ENCODE measurements at regions not wholly inside any gene's neighbourhood (a gene's known extent, or its start where the extent isn't known, plus 50 kb on each side); places are given as distances from the start of the nearest gene placed in this dataset.

- Histone ChIP-seq H3K4me3 (ENCODE audit: low read length) (no peak overlapping the region), H3K4me2 (ENCODE audit: low read depth, low read length, poor library complexity, severe bottlenecking) (no peak overlapping the region), H3K9me3 (ENCODE audit: low read length) (no peaks in the 10 kb centered on the region), H3K27me3 (ENCODE audit: low read length) (no peaks in the 10 kb centered on the region), H3K79me2 (ENCODE audit: low read length) (no peaks in the 10 kb centered on the region), H3K36me3 (ENCODE audit: insufficient read depth, low read length) (no peaks in the 10 kb centered on the region), H2AFZ (ENCODE audit: low read length) (no peak overlapping the region), H3K9ac (ENCODE audit: low read length) (no peak overlapping the region), H3K27ac (ENCODE audit: low read length) (no peak overlapping the region), H4K20me1 (ENCODE audit: insufficient read depth, low read depth, low read length) (no peaks in the 10 kb centered on the region), H3K9me2 (replicated peaks; ENCODE audit: insufficient read depth, low read length) (no peaks in the 10 kb centered on the region), H3K4me1 (ENCODE audit: low read length) (no peaks in the 10 kb centered on the region)
- DNase-seq: no peak
Measured at GRCh38 chr2:122866095-122866494, 1110.6 kb downstream of the TSN start.

- Histone ChIP-seq H4K20me1 (ENCODE audit: insufficient read depth, low read depth, low read length) (no peaks in the 10 kb centered on the region), H3K27ac (ENCODE audit: low read length) (no peak overlapping the region), H3K4me1 (ENCODE audit: low read length) (no peaks in the 10 kb centered on the region), H3K9me3 (ENCODE audit: low read length) (no peaks in the 10 kb centered on the region), H3K36me3 (ENCODE audit: insufficient read depth, low read length) (no peaks in the 10 kb centered on the region), H3K4me3 (ENCODE audit: low read length) (no peak overlapping the region), H2AFZ (ENCODE audit: low read length) (no peak overlapping the region), H3K9me2 (replicated peaks; ENCODE audit: insufficient read depth, low read length) (no peaks in the 10 kb centered on the region), H3K27me3 (ENCODE audit: low read length) (no peaks in the 10 kb centered on the region), H3K9ac (ENCODE audit: low read length) (no peak overlapping the region), H3K79me2 (ENCODE audit: low read length) (no peaks in the 10 kb centered on the region), H3K4me2 (ENCODE audit: low read depth, low read length, poor library complexity, severe bottlenecking) (no peak overlapping the region)
- no peak for DNase-seq
Measured at GRCh38 chr2:122867941-122868340, 1112.5 kb downstream of the TSN start.

- no peak overlapping the region for H3K4me3 ChIP-seq (ENCODE audit: low read length)
- no peak overlapping the region for H3K4me2 ChIP-seq (ENCODE audit: low read depth, low read length, poor library complexity, severe bottlenecking)
- H4K20me1 ChIP-seq (ENCODE audit: insufficient read depth, low read depth, low read length): no peaks in the 10 kb centered on the region
- no peak overlapping the region for H2AFZ ChIP-seq (ENCODE audit: low read length)
- no peak overlapping the region for H3K9ac ChIP-seq (ENCODE audit: low read length)
- H3K9me3 ChIP-seq (ENCODE audit: low read length): no peaks in the 10 kb centered on the region
- DNase-seq: no peak
- H3K9me2 ChIP-seq (replicated peaks; ENCODE audit: insufficient read depth, low read length): no peaks in the 10 kb centered on the region
- H3K36me3 ChIP-seq (ENCODE audit: insufficient read depth, low read length): no peaks in the 10 kb centered on the region
- H3K27me3 ChIP-seq (ENCODE audit: low read length): no peaks in the 10 kb centered on the region
- no peaks in the 10 kb centered on the region for H3K4me1 ChIP-seq (ENCODE audit: low read length)
- no peaks in the 10 kb centered on the region for H3K79me2 ChIP-seq (ENCODE audit: low read length)
- no peak overlapping the region for H3K27ac ChIP-seq (ENCODE audit: low read length)
Measured at GRCh38 chr2:122868646-122869275, 1113.3 kb downstream of the TSN start.

GRCh38 chr2:122873951-122874350 lies 1118.5 kb downstream of the TSN start:
- no peak overlapping the region for H2AFZ ChIP-seq (ENCODE audit: low read length)

GRCh38 chr2:122875091-122875865 lies 1119.8 kb downstream of the TSN start:
- H3K79me2 ChIP-seq (ENCODE audit: low read length): no peaks in the 10 kb centered on the region
- H2AFZ ChIP-seq (ENCODE audit: low read length): no peak overlapping the region

More at GRCh38 chr2:122873951-122874350, 1118.5 kb downstream of the TSN start:
- no peak overlapping the region for H3K27ac ChIP-seq (ENCODE audit: low read length)
- no peaks in the 10 kb centered on the region for H3K36me3 ChIP-seq (ENCODE audit: insufficient read depth, low read length)
- no peak overlapping the region for H3K4me3 ChIP-seq (ENCODE audit: low read length)
- no peaks in the 10 kb centered on the region for H4K20me1 ChIP-seq (ENCODE audit: insufficient read depth, low read depth, low read length)
- H3K4me2 ChIP-seq (ENCODE audit: low read depth, low read length, poor library complexity, severe bottlenecking): no peak overlapping the region
- DNase-seq: no peak
- no peaks in the 10 kb centered on the region for H3K4me1 ChIP-seq (ENCODE audit: low read length)
- no peaks in the 10 kb centered on the region for H3K27me3 ChIP-seq (ENCODE audit: low read length)
- no peaks in the 10 kb centered on the region for H3K9me2 ChIP-seq (replicated peaks; ENCODE audit: insufficient read depth, low read length)
- no peak overlapping the region for H3K9ac ChIP-seq (ENCODE audit: low read length)
- no peaks in the 10 kb centered on the region for H3K9me3 ChIP-seq (ENCODE audit: low read length)
- no peaks in the 10 kb centered on the region for H3K79me2 ChIP-seq (ENCODE audit: low read length)

GRCh38 chr2:122883849-122884248 lies 1128.4 kb downstream of the TSN start:
- Histone ChIP-seq H3K4me3 (ENCODE audit: low read length) (no peak overlapping the region), H3K4me1 (ENCODE audit: low read length) (no peaks in the 10 kb centered on the region), H3K79me2 (ENCODE audit: low read length) (no peaks in the 10 kb centered on the region), H2AFZ (ENCODE audit: low read length) (no peak overlapping the region), H3K4me2 (ENCODE audit: low read depth, low read length, poor library complexity, severe bottlenecking) (no peak overlapping the region), H3K9me2 (replicated peaks; ENCODE audit: insufficient read depth, low read length) (no peaks in the 10 kb centered on the region), H3K36me3 (ENCODE audit: insufficient read depth, low read length) (no peaks in the 10 kb centered on the region), H4K20me1 (ENCODE audit: insufficient read depth, low read depth, low read length) (no peaks in the 10 kb centered on the region), H3K9me3 (ENCODE audit: low read length) (no peaks in the 10 kb centered on the region), H3K9ac (ENCODE audit: low read length) (no peak overlapping the region), H3K27ac (ENCODE audit: low read length) (no peak overlapping the region), H3K27me3 (ENCODE audit: low read length) (no peaks in the 10 kb centered on the region)
- no peak for DNase-seq

More at GRCh38 chr2:122875091-122875865, 1119.8 kb downstream of the TSN start:
- Histone ChIP-seq H3K9me2 (replicated peaks; ENCODE audit: insufficient read depth, low read length) (no peaks in the 10 kb centered on the region), H3K27me3 (ENCODE audit: low read length) (no peaks in the 10 kb centered on the region), H3K27ac (ENCODE audit: low read length) (no peak overlapping the region), H4K20me1 (ENCODE audit: insufficient read depth, low read depth, low read length) (no peaks in the 10 kb centered on the region), H3K4me3 (ENCODE audit: low read length) (no peak overlapping the region), H3K9me3 (ENCODE audit: low read length) (no peaks in the 10 kb centered on the region), H3K4me2 (ENCODE audit: low read depth, low read length, poor library complexity, severe bottlenecking) (no peak overlapping the region), H3K4me1 (ENCODE audit: low read length) (no peaks in the 10 kb centered on the region), H3K9ac (ENCODE audit: low read length) (no peak overlapping the region), H3K36me3 (ENCODE audit: insufficient read depth, low read length) (no peaks in the 10 kb centered on the region)
- no peak for DNase-seq

- no peak overlapping the region for H3K9ac ChIP-seq (ENCODE audit: low read length)
- no peak overlapping the region for H3K4me3 ChIP-seq (ENCODE audit: low read length)
- H3K27ac ChIP-seq (ENCODE audit: low read length): no peak overlapping the region
- no peaks in the 10 kb centered on the region for H3K9me3 ChIP-seq (ENCODE audit: low read length)
- H3K4me1 ChIP-seq (ENCODE audit: low read length): no peaks in the 10 kb centered on the region
- no peak overlapping the region for H2AFZ ChIP-seq (ENCODE audit: low read length)
- no peaks in the 10 kb centered on the region for H4K20me1 ChIP-seq (ENCODE audit: insufficient read depth, low read depth, low read length)
- no peaks in the 10 kb centered on the region for H3K79me2 ChIP-seq (ENCODE audit: low read length)
- H3K27me3 ChIP-seq (ENCODE audit: low read length): 0 out of 2 replicates have a peak, but pooled peaks cover 1% of the 10 kb centered on the region
- H3K36me3 ChIP-seq (ENCODE audit: insufficient read depth, low read length): no peaks in the 10 kb centered on the region
- no peaks in the 10 kb centered on the region for H3K9me2 ChIP-seq (replicated peaks; ENCODE audit: insufficient read depth, low read length)
- no peak for DNase-seq
- H3K4me2 ChIP-seq (ENCODE audit: low read depth, low read length, poor library complexity, severe bottlenecking): no peak overlapping the region
Measured at GRCh38 chr2:122884889-122885288, 1129.4 kb downstream of the TSN start.

GRCh38 chr2:122885436-122885835 lies 1130.0 kb downstream of the TSN start:
- H3K27ac ChIP-seq (ENCODE audit: low read length): no peak overlapping the region
- DNase-seq: no peak
- H3K4me3 ChIP-seq (ENCODE audit: low read length): no peak overlapping the region
- no peaks in the 10 kb centered on the region for H4K20me1 ChIP-seq (ENCODE audit: insufficient read depth, low read depth, low read length)
- no peaks in the 10 kb centered on the region for H3K9me3 ChIP-seq (ENCODE audit: low read length)
- no peaks in the 10 kb centered on the region for H3K79me2 ChIP-seq (ENCODE audit: low read length)
- H3K36me3 ChIP-seq (ENCODE audit: insufficient read depth, low read length): no peaks in the 10 kb centered on the region
- no peak overlapping the region for H3K4me2 ChIP-seq (ENCODE audit: low read depth, low read length, poor library complexity, severe bottlenecking)
- H3K9ac ChIP-seq (ENCODE audit: low read length): no peak overlapping the region
- no peaks in the 10 kb centered on the region for H3K4me1 ChIP-seq (ENCODE audit: low read length)
- H3K27me3 ChIP-seq (ENCODE audit: low read length): 0 out of 2 replicates have a peak, but pooled peaks cover 3% of the 10 kb centered on the region
- no peak overlapping the region for H2AFZ ChIP-seq (ENCODE audit: low read length)
- H3K9me2 ChIP-seq (replicated peaks; ENCODE audit: insufficient read depth, low read length): no peaks in the 10 kb centered on the region
